Astrocyte (in vitro differentiated cells and primary cell): ENCODE measurements at regions not wholly inside any gene's neighbourhood (a gene's known extent, or its start where the extent isn't known, plus 50 kb on each side); places are given as distances from the start of the nearest gene placed in this dataset.

Experiments used
- DNase-seq: peaks from one replicate; pipeline ENCODE4 v3.0.0-alpha.2; 2010; ENCODE audit warnings: low read depth
- FAIRE-seq: peaks from 2 replicates; lab custom pipeline; 2011; peaks lifted over from hg19 to GRCh38; lab: Jason Lieb, UNC
- H2AFZ ChIP-seq: 2 replicates; pipeline ENCODE4 v1.6.0; 2012; ENCODE audit warnings: low read depth, low read length, inconsistent platforms
- H3K27ac ChIP-seq: 2 replicates; pipeline ENCODE4 v1.5.1; 2011; ENCODE audit warnings: low read depth, low read length, inconsistent platforms
- H3K27me3 ChIP-seq: 2 replicates; pipeline ENCODE4 v1.6.0; 2011; ENCODE audit warnings: low read length, inconsistent platforms; ENCODE audit not compliant: insufficient read depth
- H3K36me3 ChIP-seq: 2 replicates; pipeline ENCODE4 v1.5.1; 2011; ENCODE audit warnings: low read length, inconsistent platforms; ENCODE audit not compliant: insufficient read depth
- H3K4me1 ChIP-seq: 2 replicates; pipeline ENCODE4 v1.5.1; 2011; ENCODE audit warnings: low read length, inconsistent platforms; ENCODE audit not compliant: insufficient read depth
- H3K4me2 ChIP-seq: 2 replicates; pipeline ENCODE4 v1.6.0; 2012; ENCODE audit warnings: low read length, inconsistent platforms
- H3K4me3 ChIP-seq: 2 replicates; pipeline ENCODE4 v1.5.1; 2011; ENCODE audit warnings: low read depth, mild to moderate bottlenecking, low read length, inconsistent platforms; ENCODE audit not compliant: insufficient read depth
- H3K79me2 ChIP-seq: 2 replicates; pipeline ENCODE4 v1.6.0; 2012; ENCODE audit warnings: mild to moderate bottlenecking, low read length, inconsistent platforms; ENCODE audit not compliant: insufficient read depth
- H3K9ac ChIP-seq: 2 replicates; pipeline ENCODE4 v1.6.0; 2012; ENCODE audit warnings: mild to moderate bottlenecking, low read length, inconsistent platforms
- H3K9me3 ChIP-seq: 2 replicates; pipeline ENCODE4 v1.5.1; 2012; ENCODE audit warnings: low read depth, mild to moderate bottlenecking, low read length, inconsistent platforms; ENCODE audit not compliant: insufficient read depth
- H4K20me1 ChIP-seq: 2 replicates; pipeline ENCODE4 v1.6.0; 2012; ENCODE audit warnings: low read length, inconsistent platforms; ENCODE audit not compliant: insufficient read depth
- H3K27ac Mint-ChIP-seq: one replicate; pipeline ENCODE4 v1.8.0; 2021; ENCODE audit warnings: mild to moderate bottlenecking, mixed read lengths; ENCODE audit not compliant: unreplicated experiment
- H3K27me3 Mint-ChIP-seq: one replicate; pipeline ENCODE4 v1.8.0; 2021; ENCODE audit warnings: low read depth, mixed read lengths; ENCODE audit not compliant: unreplicated experiment
- H3K36me3 Mint-ChIP-seq: one replicate; pipeline ENCODE4 v1.8.0; 2021; ENCODE audit warnings: low read depth, mixed read lengths; ENCODE audit not compliant: unreplicated experiment
- H3K4me1 Mint-ChIP-seq: one replicate; pipeline ENCODE4 v1.8.0; 2021; ENCODE audit warnings: low read depth, mixed read lengths; ENCODE audit not compliant: unreplicated experiment
- H3K4me3 Mint-ChIP-seq: one replicate; pipeline ENCODE4 v1.8.0; 2021; ENCODE audit warnings: mild to moderate bottlenecking, moderate library complexity, mixed read lengths; ENCODE audit not compliant: unreplicated experiment
- H3K9me3 Mint-ChIP-seq: one replicate; pipeline ENCODE4 v1.8.0; 2021; ENCODE audit warnings: mild to moderate bottlenecking, mixed read lengths; ENCODE audit not compliant: unreplicated experiment
- EZH2 ChIP-seq: IDR thresholded peaks from 2 replicates; pipeline ENCODE4 v1.6.1; 2012; ENCODE audit warnings: mild to moderate bottlenecking, low read length, inconsistent platforms; ENCODE audit not compliant: insufficient read depth
- TF ChIP-seq, protein P1 (sequence below): IDR thresholded peaks from 2 replicates; pipeline ENCODE4 v1.5.1; 2011; ENCODE audit warnings: low read depth, mild to moderate bottlenecking, inconsistent platforms, low read length, moderate library complexity; ENCODE audit not compliant: insufficient read depth

GRCh38 chr12:4031703-4032291 is 158.6 kb upstream of the PARP11 start:
- DNase-seq: peak; percentile 51
- peak overlapping the region; percentile 64 for H2AFZ ChIP-seq
- H3K4me2 ChIP-seq: peak overlapping the region; percentile 85
- H4K20me1 ChIP-seq: no peaks in the 10 kb centered on the region
- no peaks in the 10 kb centered on the region for H3K9me3 ChIP-seq
- Mint-ChIP-seq H3K27me3 (peaks cover 32% of the 10 kb centered on the region), H3K9me3 (peaks cover 4% of the 10 kb centered on the region), H3K4me3 (no peak overlapping the region), H3K4me1 (peaks cover 28% of the 10 kb centered on the region), H3K36me3 (peaks cover 2% of the 10 kb centered on the region), H3K27ac (peak overlapping the region; percentile 89)
- peaks cover 16% of the 10 kb centered on the region for H3K4me1 ChIP-seq
- H3K27ac ChIP-seq: peak overlapping the region; percentile 55
- no peak for FAIRE-seq
- H3K36me3 ChIP-seq: no peaks in the 10 kb centered on the region
- peak overlapping the region; percentile 76 for H3K9ac ChIP-seq
- peaks cover 29% of the 10 kb centered on the region for H3K27me3 ChIP-seq
- peak overlapping the region; percentile 51 for H3K4me3 ChIP-seq
- TF ChIP-seq, protein P1, sequence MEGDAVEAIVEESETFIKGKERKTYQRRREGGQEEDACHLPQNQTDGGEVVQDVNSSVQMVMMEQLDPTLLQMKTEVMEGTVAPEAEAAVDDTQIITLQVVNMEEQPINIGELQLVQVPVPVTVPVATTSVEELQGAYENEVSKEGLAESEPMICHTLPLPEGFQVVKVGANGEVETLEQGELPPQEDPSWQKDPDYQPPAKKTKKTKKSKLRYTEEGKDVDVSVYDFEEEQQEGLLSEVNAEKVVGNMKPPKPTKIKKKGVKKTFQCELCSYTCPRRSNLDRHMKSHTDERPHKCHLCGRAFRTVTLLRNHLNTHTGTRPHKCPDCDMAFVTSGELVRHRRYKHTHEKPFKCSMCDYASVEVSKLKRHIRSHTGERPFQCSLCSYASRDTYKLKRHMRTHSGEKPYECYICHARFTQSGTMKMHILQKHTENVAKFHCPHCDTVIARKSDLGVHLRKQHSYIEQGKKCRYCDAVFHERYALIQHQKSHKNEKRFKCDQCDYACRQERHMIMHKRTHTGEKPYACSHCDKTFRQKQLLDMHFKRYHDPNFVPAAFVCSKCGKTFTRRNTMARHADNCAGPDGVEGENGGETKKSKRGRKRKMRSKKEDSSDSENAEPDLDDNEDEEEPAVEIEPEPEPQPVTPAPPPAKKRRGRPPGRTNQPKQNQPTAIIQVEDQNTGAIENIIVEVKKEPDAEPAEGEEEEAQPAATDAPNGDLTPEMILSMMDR: no peak
- no peak for TF ChIP-seq EZH2
- no peaks in the 10 kb centered on the region for H3K79me2 ChIP-seq

GRCh38 chr12:4030929-4031702 is 157.9 kb upstream of the PARP11 start:
- peaks cover 27% of the 10 kb centered on the region for H3K27me3 ChIP-seq
- peak overlapping the region; percentile 64 for H2AFZ ChIP-seq
- peaks cover 16% of the 10 kb centered on the region for H3K4me1 ChIP-seq
- no peak overlapping the region for H3K4me3 Mint-ChIP-seq
- peaks cover 32% of the 10 kb centered on the region for H3K4me1 Mint-ChIP-seq
- peak overlapping the region; percentile 51 for H3K4me3 ChIP-seq
- H3K9ac ChIP-seq: peak overlapping the region; percentile 76
- peak; percentile 97 for DNase-seq
- H3K27ac ChIP-seq: peak overlapping the region; percentile 77
- peaks cover 2% of the 10 kb centered on the region for H3K36me3 Mint-ChIP-seq
- no peaks in the 10 kb centered on the region for H3K36me3 ChIP-seq
- H3K27ac Mint-ChIP-seq: peak overlapping the region; percentile 41
- TF ChIP-seq, protein P1: no peak
- no peak for TF ChIP-seq EZH2
- H3K9me3 ChIP-seq: no peaks in the 10 kb centered on the region
- H3K79me2 ChIP-seq: no peaks in the 10 kb centered on the region
- H3K27me3 Mint-ChIP-seq: peaks cover 34% of the 10 kb centered on the region
- peaks cover 6% of the 10 kb centered on the region for H3K9me3 Mint-ChIP-seq
- no peaks in the 10 kb centered on the region for H4K20me1 ChIP-seq
- H3K4me2 ChIP-seq: peak overlapping the region; percentile 85
- FAIRE-seq: peak; percentile 58

DNA sequence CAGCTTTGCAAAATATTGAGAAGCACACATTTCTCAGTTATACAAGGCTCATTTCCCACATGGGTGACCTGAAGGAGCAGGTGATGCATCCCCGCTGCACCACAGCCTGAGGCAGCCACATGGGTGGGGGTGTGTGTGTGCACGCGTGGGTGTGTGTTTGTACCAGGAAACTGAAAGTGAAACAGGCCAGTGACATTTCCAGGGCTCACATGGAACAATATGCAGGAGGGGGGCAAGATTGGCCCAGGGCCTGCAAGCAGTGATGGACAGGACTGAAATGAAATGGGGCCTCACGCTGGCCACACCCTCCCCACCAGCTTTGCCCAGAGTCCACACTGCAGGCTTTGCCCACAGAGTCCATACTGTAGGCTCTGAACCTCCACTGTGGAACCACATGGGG is 154.2 kb upstream of the PARP11 start:
- Mint-ChIP-seq H3K9me3 (peaks cover 7% of the 10 kb centered on the region), H3K4me3 (no peak overlapping the region), H3K27ac (no peak overlapping the region), H3K4me1 (peaks cover 37% of the 10 kb centered on the region), H3K27me3 (peaks cover 29% of the 10 kb centered on the region), H3K36me3 (peaks cover 4% of the 10 kb centered on the region)
- TF ChIP-seq EZH2: no peak
- TF ChIP-seq, protein P1: no peak
- H3K4me3 ChIP-seq: no peak overlapping the region
- DNase-seq: no peak
- H2AFZ ChIP-seq: no peak overlapping the region
- no peaks in the 10 kb centered on the region for H3K9me3 ChIP-seq
- H4K20me1 ChIP-seq: no peaks in the 10 kb centered on the region
- H3K4me1 ChIP-seq: peaks cover 16% of the 10 kb centered on the region
- H3K36me3 ChIP-seq: no peaks in the 10 kb centered on the region
- H3K4me2 ChIP-seq: no peak overlapping the region
- H3K9ac ChIP-seq: no peak overlapping the region
- H3K27me3 ChIP-seq: peaks cover 5% of the 10 kb centered on the region
- no peaks in the 10 kb centered on the region for H3K79me2 ChIP-seq
- H3K27ac ChIP-seq: no peak overlapping the region
- no peak for FAIRE-seq
